ENCODE measurements at regions not wholly inside any gene's neighbourhood (a gene's known extent, or its start where the extent isn't known, plus 50 kb on each side); places are given as distances from the start of the nearest gene placed in this dataset.
"Not testable (repeated sequence)": the region's sequence is repeated elsewhere in the genome, so short reads cannot be mapped to it uniquely, and the experiment has no call there.

DNA sequence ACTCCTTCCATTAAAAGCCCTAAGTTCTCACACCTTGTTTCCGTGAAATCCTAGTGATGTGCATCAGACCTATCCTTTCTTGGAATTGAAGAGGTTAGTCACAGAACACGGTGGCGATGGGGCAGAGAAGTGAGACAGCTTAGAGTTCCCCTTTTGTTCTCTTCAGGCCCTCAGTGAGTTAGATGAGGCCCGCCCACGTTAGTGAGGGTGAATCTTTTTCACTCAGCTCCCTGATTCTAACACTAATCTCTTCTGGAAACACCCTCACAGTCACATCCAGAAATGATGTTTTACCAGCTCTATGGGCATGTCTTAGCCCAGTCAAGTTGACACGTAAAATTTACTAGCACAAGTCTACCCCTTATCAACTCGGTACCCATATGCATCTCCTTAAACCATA lies 172.7 kb upstream of the NOX3 start:
- DNase-seq, result no peak

- not testable (repeated sequence) for DNase-seq
These were observed 172.1 kb upstream of the NOX3 start for GRCh38 chr6:155627722-155628212.

DNA sequence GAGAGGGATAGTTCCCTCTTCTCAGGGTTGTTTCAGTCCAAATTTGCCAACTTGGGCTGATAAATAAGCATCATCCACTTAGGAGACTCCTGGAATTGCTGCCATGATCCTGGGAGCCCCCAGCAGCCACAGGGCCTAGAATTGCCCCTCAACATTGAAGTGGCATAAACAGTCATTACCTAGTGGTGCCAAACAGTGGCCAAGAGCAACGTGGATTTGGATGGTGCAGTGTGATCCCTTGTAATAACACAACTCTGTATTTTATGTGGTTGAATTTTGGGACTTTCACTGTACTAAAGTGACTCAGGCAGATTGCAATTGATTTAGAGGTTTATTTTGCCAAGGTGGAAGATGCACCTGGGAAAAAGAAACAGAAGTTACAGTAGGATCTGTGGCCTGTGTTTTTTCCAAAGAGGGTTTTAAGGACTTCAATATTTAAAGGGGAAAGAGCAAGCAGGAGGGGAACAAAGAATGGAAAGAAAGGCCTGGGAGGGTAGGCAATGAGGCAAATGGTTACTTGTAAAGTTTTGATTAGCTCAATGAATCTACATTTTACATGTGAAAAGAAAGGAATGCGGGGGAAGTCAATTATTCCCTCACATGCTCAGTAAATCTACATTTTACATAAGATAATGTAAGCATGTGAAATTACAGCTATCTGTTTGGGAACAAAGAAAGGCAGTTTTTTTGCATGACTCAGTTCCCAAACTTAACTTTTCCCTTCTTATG lies 168.0 kb upstream of the NOX3 start:
- DNase-seq, result no peak

DNA sequence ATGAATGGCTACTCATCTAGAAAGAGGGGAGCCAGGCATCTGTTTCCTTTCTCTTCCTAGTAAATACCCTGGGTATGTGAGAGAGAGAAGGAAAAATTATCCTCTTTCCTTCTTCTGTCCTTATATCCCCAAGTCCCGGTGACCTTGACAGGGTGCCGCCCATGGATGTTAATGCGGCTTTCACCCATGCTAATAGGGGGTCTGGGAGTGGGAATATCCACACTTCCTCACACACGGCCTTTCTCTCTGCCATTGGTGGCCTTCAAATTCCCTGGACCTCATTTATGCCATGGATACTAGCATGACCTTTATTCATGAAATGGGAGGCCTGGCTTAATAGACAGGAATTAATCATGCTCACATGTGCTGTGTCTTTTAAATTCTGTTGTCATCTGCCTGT lies 159.0 kb upstream of the NOX3 start:
- DNase-seq, result no peak

DNA sequence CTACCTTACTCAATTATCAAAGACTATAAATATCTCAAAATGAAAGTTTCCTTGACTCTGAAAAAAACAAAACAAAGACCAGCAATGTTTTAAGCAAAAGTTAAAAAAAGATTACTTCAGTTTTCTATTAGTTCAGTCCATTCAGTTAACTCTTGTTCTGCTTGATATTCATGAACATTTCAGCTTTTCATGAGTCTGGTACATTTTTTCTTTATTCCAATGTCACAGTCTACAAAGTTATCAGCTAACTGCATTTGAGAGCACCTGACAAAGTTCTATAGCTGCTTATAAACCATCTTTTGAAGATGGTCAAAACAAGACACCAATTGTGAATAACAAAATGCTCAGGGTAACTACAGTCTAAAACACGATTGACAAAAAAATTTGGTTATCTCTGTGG lies 156.1 kb upstream of the NOX3 start:
- no peak for DNase-seq

DNA sequence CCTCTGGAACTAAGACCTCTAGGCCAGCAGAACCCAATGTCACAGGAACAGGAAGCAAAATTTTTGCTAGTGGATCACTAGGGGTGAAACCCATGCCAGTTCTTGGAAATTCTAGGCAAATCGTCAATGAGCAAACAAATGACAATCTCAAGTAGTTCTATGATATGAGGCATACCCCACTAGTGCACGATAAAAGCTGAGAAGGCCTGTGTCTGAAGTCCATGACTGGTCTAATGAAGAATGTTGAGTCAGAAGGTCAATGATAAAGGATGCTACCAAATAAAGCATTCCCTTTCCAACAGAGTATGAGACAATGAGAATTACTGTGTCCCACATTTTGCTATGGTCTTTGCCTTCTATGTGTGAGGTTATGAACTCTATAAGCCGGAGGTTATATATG lies 149.4 kb upstream of the NOX3 start:
- no peak for DNase-seq

DNA sequence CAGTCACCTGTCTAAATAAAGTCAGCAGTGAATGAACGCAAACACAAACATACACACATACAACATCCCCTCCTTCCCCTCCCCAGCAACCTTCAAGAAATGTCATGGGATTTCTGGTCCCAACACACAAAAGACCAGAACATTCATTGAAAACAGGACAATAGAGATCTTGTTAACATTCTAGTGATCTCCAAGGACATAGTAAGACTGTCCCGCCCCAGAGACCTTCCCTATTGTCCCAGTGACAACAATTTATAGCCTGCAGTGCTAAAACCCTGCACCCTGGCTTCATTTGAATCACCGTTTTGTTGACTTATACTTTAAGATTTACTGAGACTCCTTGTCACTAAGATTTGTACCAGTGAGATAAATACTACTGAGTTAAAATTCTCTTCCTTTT lies 143.9 kb upstream of the NOX3 start:
- DNase-seq, result no peak

DNA sequence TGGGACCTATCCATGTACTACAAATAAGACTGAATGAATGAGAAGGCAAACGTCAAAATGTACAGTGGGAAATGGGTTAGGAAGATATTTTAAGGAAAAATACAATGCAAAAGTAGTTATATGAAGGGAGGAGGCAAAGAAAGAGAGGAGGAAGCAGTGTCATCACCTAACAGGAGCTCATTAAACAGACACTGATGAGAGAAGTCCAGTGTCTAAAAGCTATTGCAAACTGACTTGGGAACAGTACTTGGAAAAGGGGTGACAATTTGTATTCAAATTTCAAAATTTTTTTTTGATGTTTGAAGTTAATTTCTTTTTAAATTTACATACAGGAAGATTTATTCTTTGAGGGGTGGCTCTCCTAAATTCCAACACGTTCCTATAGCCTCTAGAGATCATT lies 143.5 kb upstream of the NOX3 start:
- DNase-seq, result no peak

- DNase-seq, result no peak
These were observed 139.6 kb upstream of the NOX3 start for GRCh38 chr6:155595284-155595683.

- DNase-seq, result no peak
These were observed 136.1 kb upstream of the NOX3 start for GRCh38 chr6:155591741-155592140.

DNA sequence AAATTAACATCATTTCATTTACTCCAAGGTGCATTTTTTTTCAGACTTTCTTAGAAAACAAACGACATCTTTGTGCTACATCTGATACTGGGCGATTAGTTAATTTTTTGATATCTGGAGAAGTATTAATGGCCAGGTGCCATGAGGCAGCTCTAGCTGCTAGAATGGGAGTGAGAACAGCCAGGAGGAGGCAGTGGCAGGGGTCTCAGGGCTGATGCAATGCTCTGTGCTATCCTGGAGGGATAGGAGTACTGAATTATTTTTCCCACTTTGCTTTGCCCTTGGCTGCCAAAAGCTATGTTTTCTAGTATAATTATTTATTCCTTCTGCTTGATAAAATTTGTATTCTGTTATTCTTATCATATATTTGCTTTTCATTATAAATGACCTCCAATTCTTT lies 133.6 kb upstream of the NOX3 start:
- no peak for DNase-seq

- no peak for DNase-seq
These were observed 132.2 kb upstream of the NOX3 start for GRCh38 chr6:155587817-155588216.

GRCh38 chr6:155586090-155586489 lies 130.5 kb upstream of the NOX3 start:
- DNase-seq, result no peak

- no peak for DNase-seq
These were observed 128.4 kb upstream of the NOX3 start for GRCh38 chr6:155584006-155584405.

- DNase-seq, result no peak
These were observed 126.7 kb upstream of the NOX3 start for GRCh38 chr6:155582016-155582991.

GRCh38 chr6:155580904-155581303 lies 125.3 kb upstream of the NOX3 start:
- no peak for DNase-seq

DNA sequence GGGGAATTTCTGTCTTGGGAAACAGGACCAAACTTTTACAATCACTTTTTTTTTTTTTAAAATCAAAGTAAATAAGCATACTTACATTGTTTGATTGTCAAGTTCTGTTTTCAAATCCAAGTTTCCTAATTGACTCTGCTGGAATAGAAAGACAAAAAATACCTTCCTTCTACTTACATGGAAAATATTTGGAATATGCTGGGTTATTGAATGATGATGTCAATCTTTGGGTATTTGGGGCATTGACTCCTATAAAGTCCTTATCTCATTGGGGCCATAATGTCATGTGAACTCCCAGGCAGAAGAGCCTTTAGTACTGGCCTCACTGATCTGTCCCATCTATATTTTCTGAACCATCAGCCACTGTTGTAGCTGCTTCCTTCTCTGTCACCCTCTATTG lies 122.6 kb upstream of the NOX3 start:
- no peak for DNase-seq

DNA sequence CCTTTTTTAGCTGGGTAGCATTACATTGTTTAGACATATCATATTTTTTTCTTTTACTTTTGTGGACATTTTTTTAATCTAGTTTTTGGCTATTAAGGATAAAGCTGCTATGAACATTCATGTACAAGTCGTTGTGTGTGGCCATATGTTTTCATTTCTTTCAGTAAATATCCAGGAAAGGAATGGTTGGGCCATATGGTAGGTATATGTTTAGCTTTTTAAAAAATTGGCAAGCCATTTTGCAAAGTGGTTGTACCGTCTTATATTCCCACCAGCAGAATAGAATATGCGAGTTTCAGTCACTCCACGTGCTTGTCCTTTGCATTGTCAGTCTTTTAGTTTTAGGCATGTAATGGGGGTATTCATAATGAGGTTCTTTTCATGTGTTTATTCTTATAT lies 106.3 kb upstream of the NOX3 start:
- DNase-seq, result no peak

DNA sequence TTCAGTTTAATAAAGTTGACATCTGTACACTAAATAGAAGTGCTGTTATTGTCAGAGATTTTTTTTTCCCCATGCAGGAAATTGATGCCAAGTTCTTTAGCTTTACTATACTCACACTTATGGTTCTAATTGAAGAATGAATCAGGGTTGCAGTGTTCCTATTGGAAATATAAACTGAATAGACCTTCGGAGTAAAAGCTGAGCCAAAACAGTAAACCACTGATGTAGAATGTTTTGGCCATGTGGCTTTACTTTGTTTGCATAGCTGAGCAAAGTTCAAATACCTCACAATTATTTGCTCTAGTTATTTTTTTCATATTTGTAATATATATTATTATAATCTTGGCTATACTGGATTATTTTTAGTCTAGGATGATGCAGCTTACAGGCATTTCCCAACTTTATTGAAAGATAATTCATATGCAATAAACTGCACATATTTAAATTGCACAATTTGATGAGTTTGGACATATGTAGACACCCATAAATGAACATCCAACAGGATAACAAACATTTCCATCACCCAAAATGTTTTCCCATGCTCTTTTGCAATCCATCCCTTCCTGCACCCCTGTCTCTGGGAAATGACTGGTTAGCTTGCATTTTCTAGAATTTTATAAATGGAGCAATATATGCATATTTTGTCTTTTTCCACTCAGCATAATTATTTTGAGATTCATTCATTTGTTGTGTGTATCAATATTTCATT lies 105.8 kb upstream of the NOX3 start:
- DNase-seq, result no peak

DNA sequence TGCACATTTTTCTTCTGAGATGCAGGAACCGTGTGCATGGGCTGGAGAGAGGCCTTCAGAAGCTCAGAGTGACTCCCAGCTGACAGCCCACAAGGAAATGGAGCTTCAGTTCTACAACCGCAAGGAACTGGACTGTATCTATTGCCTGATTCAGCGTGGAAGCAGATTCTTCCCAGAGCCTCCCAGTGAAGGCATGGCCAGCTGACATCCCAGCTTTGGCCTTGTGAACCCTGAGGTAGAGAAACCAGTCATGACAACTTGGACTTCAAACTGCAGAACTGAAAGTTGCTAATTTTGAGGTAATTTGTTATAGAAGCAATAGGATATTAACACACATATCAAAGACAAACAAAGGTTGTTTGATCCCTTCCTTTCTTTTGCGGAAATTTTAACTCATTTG lies 94.3 kb upstream of the NOX3 start:
- DNase-seq, result no peak

GRCh38 chr6:155549028-155549798 lies 93.6 kb upstream of the NOX3 start:
- no peak for DNase-seq

DNA sequence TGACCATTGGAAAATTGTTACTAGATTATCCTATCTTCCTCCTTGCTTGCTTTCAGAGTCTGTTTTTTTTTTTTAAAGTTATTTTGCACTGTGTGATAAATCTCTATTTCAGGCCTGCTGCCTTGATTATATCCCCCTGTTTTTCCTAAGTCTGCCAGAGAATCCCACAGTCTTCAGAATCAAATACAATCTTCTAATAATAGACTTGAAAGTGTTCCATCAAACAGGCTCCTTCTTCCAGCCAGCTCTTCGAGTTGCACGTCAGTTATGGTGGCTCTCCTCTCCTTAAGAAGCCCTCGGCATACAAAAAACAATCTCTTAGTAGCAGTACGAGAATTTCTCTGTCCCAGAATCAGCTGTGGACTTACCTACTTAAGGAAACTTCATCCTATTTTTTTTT lies 92.9 kb upstream of the NOX3 start:
- DNase-seq, result no peak

- DNase-seq, result no peak
These were observed 89.0 kb upstream of the NOX3 start for GRCh38 chr6:155544677-155545076.
